ENCODE measurements at regions not wholly inside any gene's neighbourhood (a gene's known extent, or its start where the extent isn't known, plus 50 kb on each side); places are given as distances from the start of the nearest gene placed in this dataset.
"Not testable (repeated sequence)": the region's sequence is repeated elsewhere in the genome, so short reads cannot be mapped to it uniquely, and the experiment has no call there.

GRCh38 chr9:62912278-62912677, 1722.4 kb downstream of the SPATA31A7 start:
- H3K36me3 Mint-ChIP-seq; H3K27ac Mint-ChIP-seq; H3K9me3 ChIP-seq (ENCODE audit: control insufficient read depth, insufficient read depth, low read length); H3K4me3 Mint-ChIP-seq; intact Hi-C loops (cut with micrococcal nuclease); ATAC-seq; DNase-seq; H3K27me3 Mint-ChIP-seq (ENCODE audit: low read depth in 2 of 2); H3K27me3 ChIP-seq (ENCODE audit: control insufficient read depth, insufficient read depth, low read length); H3K4me1 Mint-ChIP-seq; H3K4me3 ChIP-seq (ENCODE audit: low read length); H3K9me3 Mint-ChIP-seq; H3K27ac ChIP-seq (ENCODE audit: low read length); H3K4me1 ChIP-seq (ENCODE audit: control insufficient read depth, insufficient read depth, low read length); H3K36me3 ChIP-seq (ENCODE audit: control insufficient read depth, insufficient read depth, low read length): not testable (repeated sequence)
- WGBS (ENCODE audit: insufficient coverage): no CpG with 5 or more reads among the region's 4 CpGs

GRCh38 chr9:62915168-62915567, 1725.3 kb downstream of the SPATA31A7 start:
- H3K27me3 Mint-ChIP-seq (ENCODE audit: low read depth in 2 of 2); H3K9me3 Mint-ChIP-seq; H3K27ac Mint-ChIP-seq; H3K4me1 ChIP-seq (ENCODE audit: control insufficient read depth, insufficient read depth, low read length); H3K27me3 ChIP-seq (ENCODE audit: control insufficient read depth, insufficient read depth, low read length); H3K27ac ChIP-seq (ENCODE audit: low read length); H3K4me1 Mint-ChIP-seq; H3K36me3 Mint-ChIP-seq; DNase-seq; H3K36me3 ChIP-seq (ENCODE audit: control insufficient read depth, insufficient read depth, low read length); H3K4me3 Mint-ChIP-seq; ATAC-seq; intact Hi-C loops (cut with micrococcal nuclease); H3K4me3 ChIP-seq (ENCODE audit: low read length); H3K9me3 ChIP-seq (ENCODE audit: control insufficient read depth, insufficient read depth, low read length): not testable (repeated sequence)
- WGBS (ENCODE audit: insufficient coverage): 40% methylated on average over 7 of the region's 21 CpGs

GRCh38 chr9:62915661-62916060, 1725.8 kb downstream of the SPATA31A7 start:
- DNase-seq; H3K4me1 ChIP-seq (ENCODE audit: control insufficient read depth, insufficient read depth, low read length); H3K27ac Mint-ChIP-seq; H3K4me1 Mint-ChIP-seq; H3K4me3 Mint-ChIP-seq; H3K9me3 Mint-ChIP-seq; intact Hi-C loops (cut with micrococcal nuclease); H3K27me3 ChIP-seq (ENCODE audit: control insufficient read depth, insufficient read depth, low read length); H3K9me3 ChIP-seq (ENCODE audit: control insufficient read depth, insufficient read depth, low read length); H3K27me3 Mint-ChIP-seq (ENCODE audit: low read depth in 2 of 2); H3K27ac ChIP-seq (ENCODE audit: low read length); H3K4me3 ChIP-seq (ENCODE audit: low read length); H3K36me3 ChIP-seq (ENCODE audit: control insufficient read depth, insufficient read depth, low read length); H3K36me3 Mint-ChIP-seq: not testable (repeated sequence)
- ATAC-seq: peak; percentile 99 to 100 (median 100)
- no CpG with 5 or more reads among the region's 32 CpGs for WGBS (ENCODE audit: insufficient coverage)

GRCh38 chr9:62918648-62919385, 1729.0 kb downstream of the SPATA31A7 start:
- intact Hi-C loops (cut with micrococcal nuclease); ATAC-seq; H3K27me3 Mint-ChIP-seq (ENCODE audit: low read depth in 2 of 2); H3K4me3 Mint-ChIP-seq; H3K4me1 ChIP-seq (ENCODE audit: control insufficient read depth, insufficient read depth, low read length); H3K27me3 ChIP-seq (ENCODE audit: control insufficient read depth, insufficient read depth, low read length); H3K4me1 Mint-ChIP-seq; H3K4me3 ChIP-seq (ENCODE audit: low read length); H3K36me3 ChIP-seq (ENCODE audit: control insufficient read depth, insufficient read depth, low read length); H3K36me3 Mint-ChIP-seq; H3K27ac Mint-ChIP-seq; H3K9me3 ChIP-seq (ENCODE audit: control insufficient read depth, insufficient read depth, low read length); H3K9me3 Mint-ChIP-seq; H3K27ac ChIP-seq (ENCODE audit: low read length): not testable (repeated sequence)
- WGBS (ENCODE audit: insufficient coverage): no CpG with 5 or more reads among the region's 3 CpGs
- DNase-seq: peak in 1 of 2 donors; percentile 0

- H3K27me3 Mint-ChIP-seq (ENCODE audit: low read depth in 2 of 2); H3K27ac Mint-ChIP-seq; H3K9me3 ChIP-seq (ENCODE audit: control insufficient read depth, insufficient read depth, low read length); H3K4me3 ChIP-seq (ENCODE audit: low read length); DNase-seq; H3K27me3 ChIP-seq (ENCODE audit: control insufficient read depth, insufficient read depth, low read length); H3K4me1 ChIP-seq (ENCODE audit: control insufficient read depth, insufficient read depth, low read length); H3K4me1 Mint-ChIP-seq; H3K36me3 ChIP-seq (ENCODE audit: control insufficient read depth, insufficient read depth, low read length); ATAC-seq; H3K4me3 Mint-ChIP-seq; H3K27ac ChIP-seq (ENCODE audit: low read length); H3K9me3 Mint-ChIP-seq; H3K36me3 Mint-ChIP-seq; intact Hi-C loops (cut with micrococcal nuclease): not testable (repeated sequence)
- WGBS (ENCODE audit: insufficient coverage): no CpG with 5 or more reads among the region's 4 CpGs
Measured at GRCh38 chr9:62931484-62931883, 1741.6 kb downstream of the SPATA31A7 start.

- H3K27ac Mint-ChIP-seq; H3K27me3 ChIP-seq (ENCODE audit: control insufficient read depth, insufficient read depth, low read length); intact Hi-C loops (cut with micrococcal nuclease); H3K4me3 ChIP-seq (ENCODE audit: low read length); H3K36me3 Mint-ChIP-seq; H3K27ac ChIP-seq (ENCODE audit: low read length); H3K4me3 Mint-ChIP-seq; H3K27me3 Mint-ChIP-seq (ENCODE audit: low read depth in 2 of 2); H3K9me3 ChIP-seq (ENCODE audit: control insufficient read depth, insufficient read depth, low read length); H3K36me3 ChIP-seq (ENCODE audit: control insufficient read depth, insufficient read depth, low read length); H3K4me1 ChIP-seq (ENCODE audit: control insufficient read depth, insufficient read depth, low read length); DNase-seq; H3K9me3 Mint-ChIP-seq; H3K4me1 Mint-ChIP-seq: not testable (repeated sequence)
- ATAC-seq: peak in 1 of 3 donors; percentile 50
- WGBS (ENCODE audit: insufficient coverage): no CpG with 5 or more reads among the region's 2 CpGs
Measured at GRCh38 chr9:62952840-62953239, 1763.0 kb downstream of the SPATA31A7 start.
